ENCODE measurements at regions not wholly inside any gene's neighbourhood (a gene's known extent, or its start where the extent isn't known, plus 50 kb on each side); places are given as distances from the start of the nearest gene placed in this dataset.

DNA sequence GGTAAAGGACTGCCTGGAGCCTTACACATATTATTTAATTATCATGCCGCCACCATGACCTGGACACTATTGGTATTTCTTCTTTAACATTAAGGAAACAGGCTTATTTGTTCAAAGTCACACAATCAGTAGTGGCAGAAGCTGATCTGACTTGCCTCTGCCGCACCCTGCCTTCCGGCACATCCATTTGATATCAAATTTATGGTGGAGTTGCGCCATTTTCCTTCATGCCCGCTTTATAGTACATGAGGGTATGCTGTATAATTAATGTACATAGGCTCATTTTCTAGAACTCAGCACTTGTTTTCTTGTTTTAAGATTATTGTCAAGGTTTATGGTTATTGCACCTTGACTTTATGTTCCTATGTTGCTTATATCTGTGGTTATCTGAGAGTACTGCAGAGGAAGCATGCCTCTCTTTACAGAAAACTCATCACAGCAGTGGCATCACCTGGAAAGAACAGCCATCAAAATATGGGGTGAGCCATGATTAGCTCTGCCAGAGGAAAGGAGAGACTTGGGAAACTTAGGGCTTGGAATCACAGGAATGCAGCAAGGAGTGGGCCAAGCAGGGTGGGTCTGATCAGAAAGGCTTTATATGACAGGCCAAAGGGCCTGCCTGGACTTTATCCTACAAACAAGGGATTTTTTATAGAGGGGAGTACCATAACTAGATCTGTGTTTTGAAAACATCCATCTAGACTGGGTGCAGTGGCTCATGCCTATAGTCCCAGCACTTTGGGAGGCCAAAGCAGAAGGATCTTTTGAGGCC lies 72.2 kb upstream of the GJB5 start:
- no peak overlapping the region for H3K4me3 ChIP-seq (ENCODE audit: insufficient read depth, low read depth, low read length, poor library complexity, severe bottlenecking)
- H3K36me3 ChIP-seq (ENCODE audit: control insufficient read depth, insufficient read depth, low read length) = no peaks in the 10 kb centered on the region
- no peak for DNase-seq
- no peak overlapping the region for H3K27ac ChIP-seq (ENCODE audit: insufficient read depth, low read length, poor library complexity, severe bottlenecking)
- no peaks in the 10 kb centered on the region for H3K4me1 ChIP-seq (ENCODE audit: control insufficient read depth, insufficient read depth, low read length, poor library complexity, severe bottlenecking)
- H3K9me3 ChIP-seq (ENCODE audit: control insufficient read depth, low read length) = no peaks in the 10 kb centered on the region
- H3K27me3 ChIP-seq (replicated peaks; ENCODE audit: control insufficient read depth, insufficient read depth, low read length, poor library complexity, severe bottlenecking) = no peaks in the 10 kb centered on the region

DNA sequence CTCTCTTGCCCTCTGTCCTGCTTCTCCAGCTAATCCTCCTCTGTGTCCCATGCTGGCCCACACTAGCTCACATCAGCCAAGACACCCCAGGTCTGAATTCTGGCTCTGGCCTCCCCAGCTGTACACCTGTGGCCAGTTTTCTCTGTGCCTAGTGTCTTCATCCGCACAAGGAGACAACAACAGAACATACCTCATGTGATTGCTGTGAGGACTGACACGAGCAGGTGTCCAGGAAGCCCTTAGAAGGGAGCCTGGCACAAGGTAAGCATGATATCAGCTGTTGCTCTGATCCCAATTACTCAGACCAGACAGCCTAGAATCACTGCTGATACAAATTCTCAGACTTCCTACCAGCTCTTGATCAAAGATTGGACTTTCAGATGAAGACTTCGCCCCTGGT lies 71.2 kb upstream of the GJB5 start:
- H3K4me1 ChIP-seq (ENCODE audit: control insufficient read depth, insufficient read depth, low read length, poor library complexity, severe bottlenecking) = no peaks in the 10 kb centered on the region
- no peak for DNase-seq

DNA sequence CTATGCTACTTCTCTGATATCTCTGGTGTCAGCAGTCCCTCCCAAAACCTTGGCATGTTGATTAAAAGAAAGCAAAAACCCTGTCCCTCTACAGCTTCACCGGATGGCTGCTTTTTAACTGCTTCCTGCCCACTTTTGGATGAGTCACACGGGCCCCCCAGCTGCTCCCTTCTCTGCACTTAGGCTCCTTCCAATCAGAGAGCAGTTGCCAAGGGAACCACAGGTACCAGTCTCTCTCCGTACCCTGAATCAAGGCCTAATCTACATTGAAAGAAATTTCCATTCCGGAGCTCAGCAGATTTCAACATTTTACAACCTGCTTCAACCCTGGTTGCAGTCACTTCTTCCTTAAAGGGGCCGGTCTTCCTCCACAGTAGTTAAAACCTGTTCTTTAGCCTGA lies 70.6 kb upstream of the GJB5 start:
- Histone ChIP-seq H3K4me3 (ENCODE audit: insufficient read depth, low read depth, low read length, poor library complexity, severe bottlenecking) (no peak overlapping the region), H3K27ac (ENCODE audit: insufficient read depth, low read length, poor library complexity, severe bottlenecking) (no peak overlapping the region), H3K27me3 (replicated peaks; ENCODE audit: control insufficient read depth, insufficient read depth, low read length, poor library complexity, severe bottlenecking) (no peaks in the 10 kb centered on the region), H3K9me3 (ENCODE audit: control insufficient read depth, low read length) (no peaks in the 10 kb centered on the region), H3K36me3 (ENCODE audit: control insufficient read depth, insufficient read depth, low read length) (no peaks in the 10 kb centered on the region), H3K4me1 (ENCODE audit: control insufficient read depth, insufficient read depth, low read length, poor library complexity, severe bottlenecking) (no peaks in the 10 kb centered on the region)
- no peak for DNase-seq

More for the DNA sequence above, 71.2 kb upstream of the GJB5 start:
- no peaks in the 10 kb centered on the region for H3K9me3 ChIP-seq (ENCODE audit: control insufficient read depth, low read length)
- H3K27me3 ChIP-seq (replicated peaks; ENCODE audit: control insufficient read depth, insufficient read depth, low read length, poor library complexity, severe bottlenecking) = no peaks in the 10 kb centered on the region
- H3K4me3 ChIP-seq (ENCODE audit: insufficient read depth, low read depth, low read length, poor library complexity, severe bottlenecking) = no peak overlapping the region
- H3K36me3 ChIP-seq (ENCODE audit: control insufficient read depth, insufficient read depth, low read length) = no peaks in the 10 kb centered on the region
- no peak overlapping the region for H3K27ac ChIP-seq (ENCODE audit: insufficient read depth, low read length, poor library complexity, severe bottlenecking)

DNA sequence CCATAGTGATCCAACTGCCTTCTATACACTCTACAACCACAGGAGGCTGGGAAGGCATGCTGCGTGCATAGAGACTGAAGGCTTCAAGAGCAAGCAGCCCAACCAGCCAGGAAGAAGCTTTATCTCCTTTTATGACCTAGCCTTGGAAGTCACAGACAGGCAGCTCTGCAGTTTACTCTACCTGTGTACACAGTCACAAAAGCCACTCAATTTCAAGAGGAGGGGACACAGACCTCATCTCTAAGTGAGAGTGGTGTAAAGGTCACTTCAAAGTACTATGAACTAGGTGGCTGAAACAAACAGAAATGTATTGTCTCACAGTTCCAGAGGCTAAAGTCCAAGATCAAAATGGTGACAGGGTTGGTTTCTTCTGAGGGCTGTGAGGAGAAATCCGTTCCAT lies 69.6 kb upstream of the GJB5 start:
- DNase-seq = no peak
- Histone ChIP-seq H3K36me3 (ENCODE audit: control insufficient read depth, insufficient read depth, low read length) (no peaks in the 10 kb centered on the region), H3K9me3 (ENCODE audit: control insufficient read depth, low read length) (no peaks in the 10 kb centered on the region)

DNA sequence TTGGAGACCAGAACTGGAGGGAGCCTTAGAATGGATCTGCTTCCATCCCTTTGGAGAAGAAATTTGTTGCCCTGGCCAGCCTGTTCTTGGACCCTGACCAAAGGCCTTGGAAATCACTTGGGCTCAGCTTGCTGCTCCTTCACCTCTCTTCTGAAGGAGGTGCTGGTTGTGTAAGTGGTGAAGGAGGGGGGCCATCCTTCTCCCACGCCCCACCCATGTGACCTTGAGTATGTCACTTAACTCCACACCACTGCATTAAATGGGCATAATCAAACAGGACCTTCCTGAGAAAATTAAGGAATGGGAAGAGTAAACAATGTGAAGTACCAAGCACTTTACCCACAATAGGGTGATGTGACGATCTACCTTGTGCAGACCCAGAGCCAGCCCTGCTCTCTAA lies 68.3 kb upstream of the GJB5 start:
- no peak overlapping the region for H3K27ac ChIP-seq (ENCODE audit: insufficient read depth, low read length, poor library complexity, severe bottlenecking)
- no peaks in the 10 kb centered on the region for H3K9me3 ChIP-seq (ENCODE audit: control insufficient read depth, low read length)
- H3K36me3 ChIP-seq (ENCODE audit: control insufficient read depth, insufficient read depth, low read length) = no peaks in the 10 kb centered on the region
- DNase-seq = no peak
- H3K27me3 ChIP-seq (replicated peaks; ENCODE audit: control insufficient read depth, insufficient read depth, low read length, poor library complexity, severe bottlenecking) = no peaks in the 10 kb centered on the region
- no peak overlapping the region for H3K4me3 ChIP-seq (ENCODE audit: insufficient read depth, low read depth, low read length, poor library complexity, severe bottlenecking)
- no peaks in the 10 kb centered on the region for H3K4me1 ChIP-seq (ENCODE audit: control insufficient read depth, insufficient read depth, low read length, poor library complexity, severe bottlenecking)

More for the DNA sequence above, 69.6 kb upstream of the GJB5 start:
- no peaks in the 10 kb centered on the region for H3K4me1 ChIP-seq (ENCODE audit: control insufficient read depth, insufficient read depth, low read length, poor library complexity, severe bottlenecking)
- H3K27ac ChIP-seq (ENCODE audit: insufficient read depth, low read length, poor library complexity, severe bottlenecking) = no peak overlapping the region
- H3K4me3 ChIP-seq (ENCODE audit: insufficient read depth, low read depth, low read length, poor library complexity, severe bottlenecking) = no peak overlapping the region
- no peaks in the 10 kb centered on the region for H3K27me3 ChIP-seq (replicated peaks; ENCODE audit: control insufficient read depth, insufficient read depth, low read length, poor library complexity, severe bottlenecking)

DNA sequence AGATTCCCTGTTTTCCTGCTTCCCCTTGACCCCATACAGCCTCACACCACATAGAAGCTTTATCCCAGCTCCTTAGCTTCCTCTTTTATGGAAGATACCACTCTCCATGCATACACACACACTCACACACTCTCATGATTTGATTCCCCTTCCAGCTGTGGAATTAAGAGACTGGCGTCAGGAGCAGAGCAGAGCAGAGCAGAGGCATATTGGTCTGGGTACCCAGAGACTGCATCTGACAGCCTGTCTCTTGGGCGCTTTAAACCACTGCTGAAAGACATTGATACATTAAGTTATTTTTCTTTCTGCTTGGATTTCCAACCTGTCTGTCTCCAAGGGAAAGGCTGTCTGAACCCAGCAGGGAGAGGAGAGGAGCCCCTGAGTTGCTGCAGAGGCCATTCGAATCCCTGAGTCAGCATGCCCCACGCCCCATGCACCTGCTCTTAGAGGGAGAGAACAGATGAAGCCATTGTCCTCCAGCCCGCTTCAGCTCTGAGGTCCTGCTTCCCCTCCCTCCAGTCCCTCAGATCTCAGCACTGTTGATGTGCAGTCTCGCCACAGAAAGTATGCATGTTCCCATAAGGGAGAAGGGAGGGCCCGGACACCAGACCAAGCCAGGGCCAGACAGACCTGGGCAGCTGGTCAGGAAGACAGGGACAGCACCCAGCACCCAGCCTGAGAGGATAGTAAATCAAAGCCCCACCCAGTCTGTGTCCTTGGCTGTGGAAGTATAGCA lies 66.7 kb upstream of the GJB5 start:
- H3K9me3 ChIP-seq (ENCODE audit: control insufficient read depth, low read length) = no peaks in the 10 kb centered on the region
- no peaks in the 10 kb centered on the region for H3K27me3 ChIP-seq (replicated peaks; ENCODE audit: control insufficient read depth, insufficient read depth, low read length, poor library complexity, severe bottlenecking)
- DNase-seq = no peak
- H3K27ac ChIP-seq (ENCODE audit: insufficient read depth, low read length, poor library complexity, severe bottlenecking) = no peak overlapping the region
- H3K4me1 ChIP-seq (ENCODE audit: control insufficient read depth, insufficient read depth, low read length, poor library complexity, severe bottlenecking) = no peaks in the 10 kb centered on the region
- no peak overlapping the region for H3K4me3 ChIP-seq (ENCODE audit: insufficient read depth, low read depth, low read length, poor library complexity, severe bottlenecking)
- no peaks in the 10 kb centered on the region for H3K36me3 ChIP-seq (ENCODE audit: control insufficient read depth, insufficient read depth, low read length)

DNA sequence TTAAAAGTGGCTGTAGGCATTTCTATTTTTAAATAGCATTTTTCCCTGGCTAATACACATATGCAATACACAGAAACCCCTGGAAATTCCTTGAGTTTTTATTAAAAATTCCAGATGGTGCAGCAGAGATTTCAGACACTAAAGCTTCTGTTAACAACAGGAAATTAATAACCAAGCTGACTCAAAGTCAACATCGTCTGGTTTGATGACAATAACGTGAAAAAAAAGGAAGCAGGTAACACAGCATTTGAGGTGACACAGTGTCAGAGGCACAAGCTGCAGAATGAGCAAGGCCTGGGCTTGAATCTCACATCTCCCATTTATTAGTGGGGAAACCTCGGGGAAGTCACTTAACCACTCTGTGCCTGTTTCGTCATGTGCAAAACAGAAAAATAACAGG lies 64.6 kb upstream of the GJB5 start:
- H3K9me3 ChIP-seq (ENCODE audit: control insufficient read depth, low read length) = no peaks in the 10 kb centered on the region
- no peak overlapping the region for H3K27ac ChIP-seq (ENCODE audit: insufficient read depth, low read length, poor library complexity, severe bottlenecking)
- no peaks in the 10 kb centered on the region for H3K36me3 ChIP-seq (ENCODE audit: control insufficient read depth, insufficient read depth, low read length)
- no peak overlapping the region for H3K4me3 ChIP-seq (ENCODE audit: insufficient read depth, low read depth, low read length, poor library complexity, severe bottlenecking)
- H3K4me1 ChIP-seq (ENCODE audit: control insufficient read depth, insufficient read depth, low read length, poor library complexity, severe bottlenecking) = no peaks in the 10 kb centered on the region
- DNase-seq = no peak
- no peaks in the 10 kb centered on the region for H3K27me3 ChIP-seq (replicated peaks; ENCODE audit: control insufficient read depth, insufficient read depth, low read length, poor library complexity, severe bottlenecking)

DNA sequence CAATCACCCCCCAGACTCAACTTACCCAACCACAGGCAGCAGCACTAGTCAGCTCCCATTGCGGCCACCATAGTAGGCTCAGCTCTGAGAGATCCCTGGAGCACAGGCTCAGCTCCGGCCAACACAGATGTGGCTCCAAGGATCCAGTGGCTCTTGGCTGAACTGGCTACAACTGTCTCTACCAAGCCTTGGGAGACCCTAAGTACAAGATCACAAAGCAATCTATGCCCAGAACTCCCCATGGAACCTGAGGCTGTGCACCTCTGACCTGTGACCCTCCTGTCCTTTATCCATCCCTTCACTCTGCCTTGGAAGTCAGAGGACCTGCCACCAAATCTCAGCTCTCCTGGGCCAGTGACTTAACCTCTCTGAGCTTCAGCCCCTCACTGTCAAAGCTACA lies 61.8 kb upstream of the GJB5 start:
- no peak for DNase-seq
- H3K4me3 ChIP-seq (ENCODE audit: insufficient read depth, low read depth, low read length, poor library complexity, severe bottlenecking) = no peak overlapping the region
- no peaks in the 10 kb centered on the region for H3K27me3 ChIP-seq (replicated peaks; ENCODE audit: control insufficient read depth, insufficient read depth, low read length, poor library complexity, severe bottlenecking)
- no peak overlapping the region for H3K27ac ChIP-seq (ENCODE audit: insufficient read depth, low read length, poor library complexity, severe bottlenecking)
- no peaks in the 10 kb centered on the region for H3K4me1 ChIP-seq (ENCODE audit: control insufficient read depth, insufficient read depth, low read length, poor library complexity, severe bottlenecking)
- no peaks in the 10 kb centered on the region for H3K9me3 ChIP-seq (ENCODE audit: control insufficient read depth, low read length)
- H3K36me3 ChIP-seq (ENCODE audit: control insufficient read depth, insufficient read depth, low read length) = no peaks in the 10 kb centered on the region

DNA sequence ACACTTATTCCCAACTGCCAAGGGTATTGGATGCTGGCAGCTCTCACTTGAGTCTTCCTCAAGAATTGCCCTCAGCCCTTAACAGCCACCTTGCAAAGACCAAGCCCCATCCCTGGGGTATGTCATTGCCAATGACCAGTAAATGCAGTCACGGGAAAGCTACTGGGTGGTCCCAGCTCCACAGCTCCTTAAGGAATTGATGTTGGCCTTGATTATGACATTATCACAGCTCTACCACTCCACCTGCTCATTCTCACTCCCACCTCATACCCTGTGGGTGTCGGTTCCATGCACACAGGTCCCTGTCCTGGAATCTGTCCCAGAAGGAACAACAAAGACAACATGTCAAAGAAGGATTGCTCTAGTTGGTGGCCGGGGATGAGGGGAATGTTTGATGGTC lies 60.5 kb upstream of the GJB5 start:
- Histone ChIP-seq H3K9me3 (ENCODE audit: control insufficient read depth, low read length) (no peaks in the 10 kb centered on the region), H3K36me3 (ENCODE audit: control insufficient read depth, insufficient read depth, low read length) (no peaks in the 10 kb centered on the region), H3K27ac (ENCODE audit: insufficient read depth, low read length, poor library complexity, severe bottlenecking) (no peak overlapping the region), H3K4me1 (ENCODE audit: control insufficient read depth, insufficient read depth, low read length, poor library complexity, severe bottlenecking) (no peaks in the 10 kb centered on the region), H3K27me3 (replicated peaks; ENCODE audit: control insufficient read depth, insufficient read depth, low read length, poor library complexity, severe bottlenecking) (no peaks in the 10 kb centered on the region), H3K4me3 (ENCODE audit: insufficient read depth, low read depth, low read length, poor library complexity, severe bottlenecking) (no peak overlapping the region)
- DNase-seq = no peak

DNA sequence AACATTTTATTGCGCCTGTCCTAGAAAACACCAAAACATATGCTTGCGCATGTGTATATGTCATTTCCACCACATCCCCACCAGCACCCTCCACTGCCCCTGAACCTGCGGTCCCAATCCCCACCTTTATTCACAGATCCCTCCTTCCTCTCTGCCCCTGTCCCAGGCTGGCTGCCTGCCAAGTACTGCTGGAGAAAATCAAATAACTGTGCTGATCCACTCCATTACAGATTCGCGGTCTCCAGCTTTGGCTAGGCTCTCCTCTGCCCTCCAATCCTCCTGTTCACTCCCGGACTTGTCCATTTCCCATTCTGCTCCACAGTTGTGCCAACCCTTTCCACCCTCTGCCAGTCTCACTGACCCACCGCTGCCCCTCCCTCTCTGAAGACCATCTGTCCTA lies 59.3 kb upstream of the GJB5 start:
- H3K4me1 ChIP-seq (ENCODE audit: control insufficient read depth, insufficient read depth, low read length, poor library complexity, severe bottlenecking) = no peaks in the 10 kb centered on the region
- DNase-seq = no peak
- H3K4me3 ChIP-seq (ENCODE audit: insufficient read depth, low read depth, low read length, poor library complexity, severe bottlenecking) = no peak overlapping the region
- no peaks in the 10 kb centered on the region for H3K36me3 ChIP-seq (ENCODE audit: control insufficient read depth, insufficient read depth, low read length)
- no peaks in the 10 kb centered on the region for H3K27me3 ChIP-seq (replicated peaks; ENCODE audit: control insufficient read depth, insufficient read depth, low read length, poor library complexity, severe bottlenecking)
- H3K27ac ChIP-seq (ENCODE audit: insufficient read depth, low read length, poor library complexity, severe bottlenecking) = no peak overlapping the region
- no peaks in the 10 kb centered on the region for H3K9me3 ChIP-seq (ENCODE audit: control insufficient read depth, low read length)

All from effector memory CD4-positive, alpha-beta T cell (primary cell).